CD14-positive monocyte (primary cell): ENCODE measurements at regions not wholly inside any gene's neighbourhood (a gene's known extent, or its start where the extent isn't known, plus 50 kb on each side); places are given as distances from the start of the nearest gene placed in this dataset.

ENCODE experiments used
- DNase-seq, 3 donors: peaks; one replicate each; pipeline ENCODE4 v3.0.0-alpha.2; 2011 to 2022
- H2AFZ ChIP-seq: 2 replicates; pipeline ENCODE4 v1.6.0; 2012; ENCODE audit warnings: mild to moderate bottlenecking, low read depth, low read length, inconsistent platforms; ENCODE audit not compliant: insufficient read depth, poor library complexity, severe bottlenecking
- H3K27ac ChIP-seq, 2 donors: 1 replicate in 1 of 2; 2 replicates in 1 of 2; pipeline ENCODE4 v1.5.1; 2012 to 2013; ENCODE audit warnings: low read length in 2 of 2, control low read depth in 1 of 2, inconsistent platforms in 1 of 2, low read depth in 1 of 2, mild to moderate bottlenecking in 1 of 2
- H3K27me3 ChIP-seq, 2 donors: one replicate each; pipeline versions ENCODE4 v1.6.0 to v1.6.1; 2011 to 2013; ENCODE audit warnings: low read length in 2 of 2; ENCODE audit not compliant: control insufficient read depth in 2 of 2, insufficient read depth in 2 of 2
- H3K36me3 ChIP-seq, 2 donors: replicated peaks in 1 of 2; 1 replicate in 1 of 2; 2 replicates in 1 of 2; pipeline versions ENCODE4 v1.5.1 to v1.6.1; 2012 to 2013; ENCODE audit warnings: low read length in 2 of 2, control low read depth in 1 of 2, inconsistent platforms in 1 of 2, mild to moderate bottlenecking in 1 of 2; ENCODE audit not compliant: insufficient read depth in 2 of 2, control insufficient read depth in 1 of 2
- H3K4me1 ChIP-seq, 2 donors: 1 replicate in 1 of 2; 2 replicates in 1 of 2; pipeline versions ENCODE4 v1.5.1 to v1.6.1; 2012 to 2013; ENCODE audit warnings: low read length in 2 of 2, control low read depth in 1 of 2, inconsistent platforms in 1 of 2, mild to moderate bottlenecking in 1 of 2, moderate library complexity in 1 of 2; ENCODE audit not compliant: insufficient read depth in 2 of 2, control insufficient read depth in 1 of 2
- H3K4me2 ChIP-seq: replicated peaks from 2 replicates; pipeline ENCODE3; 2012; ENCODE audit warnings: low read length, moderate library complexity, mild to moderate bottlenecking; ENCODE audit not compliant: poor library complexity, severe bottlenecking; ENCODE audit errors: extremely low read depth
- H3K4me3 ChIP-seq, 3 experiments: fragments of 200-600 bp in 1 of 3; sonication (generic) in 1 of 3; replicated peaks in 1 of 3; 1 replicate in 2 of 3; 2 replicates in 1 of 3; pipeline ENCODE4 v1.5.1; 2011 to 2013; ENCODE audit warnings: low read length in 3 of 3, mild to moderate bottlenecking in 3 of 3, control low read depth in 2 of 3, low read depth in 2 of 3, inconsistent platforms in 1 of 3, moderate library complexity in 1 of 3
- H3K79me2 ChIP-seq: 2 replicates; pipeline ENCODE4 v1.6.0; 2012; ENCODE audit warnings: mild to moderate bottlenecking, control low read depth, inconsistent platforms, low read length, moderate library complexity; ENCODE audit not compliant: insufficient read depth
- H3K9ac ChIP-seq: 2 replicates; pipeline ENCODE4 v1.6.0; 2017; ENCODE audit warnings: low read length, mild to moderate bottlenecking; ENCODE audit not compliant: insufficient read depth, poor library complexity, severe bottlenecking
- H3K9me3 ChIP-seq, 2 donors: replicated peaks in 1 of 2; 1 replicate in 1 of 2; 2 replicates in 1 of 2; pipeline versions ENCODE4 v1.5.1 to v1.6.1; 2012 to 2013; ENCODE audit warnings: low read length in 2 of 2, control low read depth in 1 of 2; ENCODE audit not compliant: control insufficient read depth in 1 of 2, insufficient read depth in 1 of 2
- H4K20me1 ChIP-seq: 2 replicates; pipeline ENCODE4 v1.6.0; 2012; ENCODE audit warnings: mild to moderate bottlenecking, low read length, control low read depth, moderate library complexity; ENCODE audit not compliant: insufficient read depth
- H3K27ac Mint-ChIP-seq, 7 donors: one replicate each; pipeline ENCODE4 v1.8.0; 2020; ENCODE audit warnings: mild to moderate bottlenecking in 7 of 7, mixed read lengths in 7 of 7, moderate library complexity in 6 of 7, inconsistent platforms in 2 of 7
- H3K27me3 Mint-ChIP-seq, 3 donors: one replicate each; pipeline ENCODE4 v1.8.0; 2021 to 2022; ENCODE audit warnings: low read depth in 3 of 3, mild to moderate bottlenecking in 3 of 3, mixed read lengths in 3 of 3, moderate library complexity in 3 of 3, inconsistent platforms in 1 of 3
- H3K36me3 Mint-ChIP-seq, 2 donors: one replicate each; pipeline ENCODE4 v1.8.0; 2020; ENCODE audit warnings: mixed read lengths in 2 of 2, inconsistent platforms in 1 of 2, mild to moderate bottlenecking in 1 of 2
- H3K4me1 Mint-ChIP-seq: one replicate; pipeline ENCODE4 v1.8.0; 2020; ENCODE audit warnings: mild to moderate bottlenecking, mixed read lengths
- H3K4me3 Mint-ChIP-seq, 2 donors: one replicate each; pipeline ENCODE4 v1.8.0; 2020; ENCODE audit warnings: mild to moderate bottlenecking in 2 of 2, mixed read lengths in 2 of 2, moderate library complexity in 1 of 2
- H3K9me3 Mint-ChIP-seq, 7 donors: one replicate each; pipeline ENCODE4 v1.8.0; 2020 to 2022; ENCODE audit warnings: mixed read lengths in 7 of 7, mild to moderate bottlenecking in 6 of 7, moderate library complexity in 6 of 7, inconsistent platforms in 2 of 7
- WGBS: methylation state at CpG from one replicate; pipeline ENCODE4 v1.1.5; 2013; ENCODE audit warnings: missing lambda C conversion rate; ENCODE audit not compliant: insufficient coverage; 5-methylcytosine and 5-hydroxymethylcytosine counted together
- intact Hi-C, 2 donors: fragments of 100-400 bp; cut with micrococcal nuclease; formaldehyde crosslinking; loops; one replicate each; pipeline versions ENCODE4 v1.15.0 to v1.15.1; 2023
- TF ChIP-seq, protein P1 (sequence below): fragments of 200-600 bp; IDR thresholded peaks from one replicate; pipeline ENCODE4 v1.8.0; 2022; ENCODE audit warnings: antibody characterized with exemption, mild to moderate bottlenecking

- Mint-ChIP-seq H3K4me3 (no peak overlapping the region), H3K9me3 (peaks cover 0 to 14% (median 12%) of the 10 kb centered on the region in 7 donors), H3K4me1 (peaks cover 2% of the 10 kb centered on the region), H3K27ac (no peak overlapping the region), H3K27me3 (peaks cover 0 to 14% (median 11%) of the 10 kb centered on the region in 3 donors), H3K36me3 (no peaks in the 10 kb centered on the region)
- no peak overlapping the region for H3K4me3 ChIP-seq
- H2AFZ ChIP-seq: no peak overlapping the region
- peaks cover 0 to 6% of the 10 kb centered on the region in 2 donors for H3K4me1 ChIP-seq
- H3K9ac ChIP-seq: no peak overlapping the region
- H3K36me3 ChIP-seq: no peaks in the 10 kb centered on the region
- WGBS: 100% methylated on average over 2 of the region's 2 CpGs
- H3K4me2 ChIP-seq: no peak overlapping the region
- H3K27ac ChIP-seq: no peak overlapping the region
- no peaks in the 10 kb centered on the region for H4K20me1 ChIP-seq
- H3K27me3 ChIP-seq: no peaks in the 10 kb centered on the region
- peaks cover 5 to 8% of the 10 kb centered on the region in 2 donors for H3K9me3 ChIP-seq
- H3K79me2 ChIP-seq: no peaks in the 10 kb centered on the region
- DNase-seq: no peak
- TF ChIP-seq, protein P1, sequence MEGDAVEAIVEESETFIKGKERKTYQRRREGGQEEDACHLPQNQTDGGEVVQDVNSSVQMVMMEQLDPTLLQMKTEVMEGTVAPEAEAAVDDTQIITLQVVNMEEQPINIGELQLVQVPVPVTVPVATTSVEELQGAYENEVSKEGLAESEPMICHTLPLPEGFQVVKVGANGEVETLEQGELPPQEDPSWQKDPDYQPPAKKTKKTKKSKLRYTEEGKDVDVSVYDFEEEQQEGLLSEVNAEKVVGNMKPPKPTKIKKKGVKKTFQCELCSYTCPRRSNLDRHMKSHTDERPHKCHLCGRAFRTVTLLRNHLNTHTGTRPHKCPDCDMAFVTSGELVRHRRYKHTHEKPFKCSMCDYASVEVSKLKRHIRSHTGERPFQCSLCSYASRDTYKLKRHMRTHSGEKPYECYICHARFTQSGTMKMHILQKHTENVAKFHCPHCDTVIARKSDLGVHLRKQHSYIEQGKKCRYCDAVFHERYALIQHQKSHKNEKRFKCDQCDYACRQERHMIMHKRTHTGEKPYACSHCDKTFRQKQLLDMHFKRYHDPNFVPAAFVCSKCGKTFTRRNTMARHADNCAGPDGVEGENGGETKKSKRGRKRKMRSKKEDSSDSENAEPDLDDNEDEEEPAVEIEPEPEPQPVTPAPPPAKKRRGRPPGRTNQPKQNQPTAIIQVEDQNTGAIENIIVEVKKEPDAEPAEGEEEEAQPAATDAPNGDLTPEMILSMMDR: no peak
- intact Hi-C loops: no loop called here
Measured at GRCh38 chr17:77509599-77509998, 368.8 kb downstream of the SEC14L1 start.

- no peak overlapping the region for H3K27ac ChIP-seq
- peaks cover 0 to 6% of the 10 kb centered on the region in 2 donors for H3K4me1 ChIP-seq
- Mint-ChIP-seq H3K36me3 (no peaks in the 10 kb centered on the region), H3K4me1 (peaks cover 2% of the 10 kb centered on the region), H3K27ac (no peak overlapping the region), H3K4me3 (no peak overlapping the region), H3K27me3 (peaks cover 0 to 14% (median 11%) of the 10 kb centered on the region in 3 donors), H3K9me3 (peaks cover 0 to 16% (median 12%) of the 10 kb centered on the region in 7 donors)
- H3K9me3 ChIP-seq: peaks cover 5 to 8% of the 10 kb centered on the region in 2 donors
- no peak overlapping the region for H2AFZ ChIP-seq
- H3K9ac ChIP-seq: no peak overlapping the region
- TF ChIP-seq, protein P1: no peak
- no peaks in the 10 kb centered on the region for H3K27me3 ChIP-seq
- intact Hi-C loops: no loop called here
- H3K4me2 ChIP-seq: no peak overlapping the region
- no peaks in the 10 kb centered on the region for H3K36me3 ChIP-seq
- no peaks in the 10 kb centered on the region for H4K20me1 ChIP-seq
- 86% methylated on average over 7 of the region's 8 CpGs for WGBS
- H3K4me3 ChIP-seq: no peak overlapping the region
- no peak for DNase-seq
- no peaks in the 10 kb centered on the region for H3K79me2 ChIP-seq
Measured at GRCh38 chr17:77510133-77510796, 369.5 kb downstream of the SEC14L1 start.
